Transverse colon (tissue), 4 donors: ENCODE measurements at regions not wholly inside any gene's neighbourhood (a gene's known extent, or its start where the extent isn't known, plus 50 kb on each side); places are given as distances from the start of the nearest gene placed in this dataset.

Experiments
- CTCF ChIP-seq, 5 experiments: fragments of 200-600 bp in 3 of 5; fragments of 450-650 bp in 2 of 5; sonication (generic) in 3 of 5; IDR thresholded peaks; 1 replicate in 2 of 5; 2 replicates in 3 of 5; pipeline ENCODE4 v1.5.1; 2016 to 2017; ENCODE audit warnings: antibody characterized with exemption in 5 of 5, inconsistent platforms in 3 of 5, mild to moderate bottlenecking in 2 of 5, moderate library complexity in 1 of 5
- EP300 ChIP-seq: sonication (generic); formaldehyde crosslinking; IDR thresholded peaks from one replicate; pipeline ENCODE4 v1.6.1; 2017; ENCODE audit warnings: antibody characterized with exemption, low read depth
- POLR2A ChIP-seq: fragments of 450-650 bp; IDR thresholded peaks from one replicate; pipeline ENCODE4 v1.6.1; 2016; ENCODE audit warnings: antibody characterized with exemption, mild to moderate bottlenecking, moderate library complexity
- POLR2AphosphoS5 ChIP-seq, 3 donors: sonication (generic); formaldehyde crosslinking; IDR thresholded peaks; one replicate each; pipeline ENCODE4 v1.6.1; 2016; ENCODE audit warnings: antibody characterized with exemption in 3 of 3

DNA sequence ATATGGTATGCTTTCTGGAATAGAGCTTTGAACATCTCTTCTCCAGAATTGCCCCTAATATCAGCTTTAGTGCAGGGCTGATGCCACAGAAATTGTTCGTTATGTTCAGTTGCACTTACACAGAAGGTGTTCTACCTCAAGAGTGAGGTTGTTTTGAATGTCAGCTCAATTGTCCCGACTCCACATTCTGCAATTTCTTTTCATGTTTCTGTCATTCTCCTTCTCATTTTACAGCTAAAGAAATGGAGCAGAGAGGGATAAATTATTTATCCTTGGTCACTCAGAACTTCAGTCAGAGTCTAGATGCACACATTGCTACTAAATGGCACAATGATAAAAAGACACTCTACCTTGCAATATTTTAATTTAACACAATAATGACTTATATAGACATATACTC lies 137.0 kb upstream of the CCN2 start:
- TF ChIP-seq CTCF (IDR thresholded peaks at IDR 0.05), result no peak
- no peak for TF ChIP-seq POLR2A
- TF ChIP-seq EP300, result no peak
- no peak for TF ChIP-seq POLR2AphosphoS5 (IDR thresholded peaks at IDR 0.05)
